ENCODE measurements at regions not wholly inside any gene's neighbourhood (a gene's known extent, or its start where the extent isn't known, plus 50 kb on each side); places are given as distances from the start of the nearest gene placed in this dataset.

DNA sequence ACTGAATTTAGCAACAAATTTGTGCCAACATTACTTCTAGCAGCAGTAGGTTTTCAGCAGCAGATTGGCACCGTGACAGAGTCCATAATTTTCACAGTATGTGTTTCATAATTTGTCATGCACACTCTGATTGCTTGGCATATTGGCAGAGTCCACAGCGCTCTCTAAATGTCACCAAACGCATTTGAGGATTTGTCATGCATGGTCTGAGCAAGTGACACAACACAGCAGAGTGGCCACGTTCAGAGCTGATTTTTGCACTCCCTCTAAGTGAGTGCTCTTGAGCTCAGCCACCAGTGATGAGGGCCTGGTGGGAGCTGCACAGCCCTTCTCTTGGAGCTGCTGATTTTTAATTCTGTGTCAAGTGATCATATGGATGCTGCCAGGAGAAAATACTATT, 1270.8 kb downstream of the ROBO1 start:
- H3K9me2 ChIP-seq (replicated peaks; ENCODE audit: low read depth, low read length) = no peaks in the 10 kb centered on the region
- H3K9me3 ChIP-seq (ENCODE audit: insufficient read depth, low read depth, low read length) = no peaks in the 10 kb centered on the region
- no peaks in the 10 kb centered on the region for H3F3A ChIP-seq (ENCODE audit: low read depth)
- H3K27me3 ChIP-seq (ENCODE audit: insufficient read depth, low read length, poor library complexity, severe bottlenecking) = no peaks in the 10 kb centered on the region
- H3K79me2 ChIP-seq (ENCODE audit: insufficient read depth, low read length) = no peaks in the 10 kb centered on the region
- TF ChIP-seq, protein P1, sequence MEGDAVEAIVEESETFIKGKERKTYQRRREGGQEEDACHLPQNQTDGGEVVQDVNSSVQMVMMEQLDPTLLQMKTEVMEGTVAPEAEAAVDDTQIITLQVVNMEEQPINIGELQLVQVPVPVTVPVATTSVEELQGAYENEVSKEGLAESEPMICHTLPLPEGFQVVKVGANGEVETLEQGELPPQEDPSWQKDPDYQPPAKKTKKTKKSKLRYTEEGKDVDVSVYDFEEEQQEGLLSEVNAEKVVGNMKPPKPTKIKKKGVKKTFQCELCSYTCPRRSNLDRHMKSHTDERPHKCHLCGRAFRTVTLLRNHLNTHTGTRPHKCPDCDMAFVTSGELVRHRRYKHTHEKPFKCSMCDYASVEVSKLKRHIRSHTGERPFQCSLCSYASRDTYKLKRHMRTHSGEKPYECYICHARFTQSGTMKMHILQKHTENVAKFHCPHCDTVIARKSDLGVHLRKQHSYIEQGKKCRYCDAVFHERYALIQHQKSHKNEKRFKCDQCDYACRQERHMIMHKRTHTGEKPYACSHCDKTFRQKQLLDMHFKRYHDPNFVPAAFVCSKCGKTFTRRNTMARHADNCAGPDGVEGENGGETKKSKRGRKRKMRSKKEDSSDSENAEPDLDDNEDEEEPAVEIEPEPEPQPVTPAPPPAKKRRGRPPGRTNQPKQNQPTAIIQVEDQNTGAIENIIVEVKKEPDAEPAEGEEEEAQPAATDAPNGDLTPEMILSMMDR (conservative IDR thresholded peaks at IDR 0.05; ENCODE audit: low read length) = no peak
- TF ChIP-seq EZH2phosphoT487 (IDR thresholded peaks at IDR 0.05; ENCODE audit: borderline replicate concordance) = no peak
- H4K20me1 ChIP-seq (ENCODE audit: insufficient read depth, low read length, poor library complexity, severe bottlenecking) = no peaks in the 10 kb centered on the region
- H3K4me3 ChIP-seq (ENCODE audit: low read length, poor library complexity, severe bottlenecking) = no peak overlapping the region
- H3K9ac ChIP-seq (ENCODE audit: low read depth, low read length, poor library complexity, severe bottlenecking) = no peak overlapping the region
- H2AFZ ChIP-seq (ENCODE audit: low read length) = no peak overlapping the region
- H3K36me3 ChIP-seq (ENCODE audit: insufficient read depth, low read length) = no peaks in the 10 kb centered on the region
- H3K4me1 ChIP-seq (ENCODE audit: insufficient read depth, low read length, poor library complexity, severe bottlenecking) = no peaks in the 10 kb centered on the region
- H3K4me2 ChIP-seq (ENCODE audit: low read depth, low read length, poor library complexity, severe bottlenecking) = no peak overlapping the region

DNA sequence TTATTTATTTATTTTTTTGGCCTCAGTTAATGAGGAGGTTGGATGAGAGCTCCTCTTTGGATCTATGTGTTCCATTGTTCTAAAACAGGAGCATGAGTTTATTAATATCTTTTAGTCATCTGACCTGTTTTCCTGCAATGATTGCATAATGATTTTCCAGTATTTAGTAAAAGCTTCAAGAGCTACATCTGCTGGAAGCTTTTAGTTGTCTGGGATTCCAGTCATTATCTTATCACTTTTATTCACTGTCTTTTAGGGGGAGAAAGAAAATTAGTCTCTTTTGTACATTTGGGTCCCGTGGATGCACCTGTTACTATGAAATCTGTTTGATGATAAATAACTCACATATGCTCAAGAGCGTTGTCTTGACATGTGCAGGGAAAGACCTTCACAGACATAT, 1270.0 kb downstream of the ROBO1 start:
- H3K9ac ChIP-seq (ENCODE audit: low read depth, low read length, poor library complexity, severe bottlenecking) = no peak overlapping the region
- TF ChIP-seq EZH2phosphoT487 (IDR thresholded peaks at IDR 0.05; ENCODE audit: borderline replicate concordance) = no peak
- TF ChIP-seq, protein P1 (conservative IDR thresholded peaks at IDR 0.05; ENCODE audit: low read length) = no peak

DNA sequence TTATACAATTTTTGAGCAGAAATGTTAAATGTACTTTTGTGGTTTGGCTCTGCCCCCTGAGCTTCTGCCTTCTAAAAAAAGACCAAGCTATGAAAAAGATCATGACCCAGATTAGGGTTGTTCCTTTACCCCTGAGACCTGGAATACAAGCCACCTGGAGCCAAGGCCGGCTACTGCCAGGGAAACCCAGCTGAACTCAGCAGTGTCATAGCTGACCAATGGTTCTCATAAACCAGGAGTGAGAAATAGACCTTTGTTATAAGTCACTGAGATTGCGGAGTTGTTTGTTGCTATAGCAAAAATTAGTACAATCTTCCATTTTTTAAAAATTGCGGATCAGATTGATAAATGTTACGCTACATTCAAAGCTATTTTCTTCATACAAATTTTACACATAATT, 1261.7 kb downstream of the ROBO1 start:
- Histone ChIP-seq H3K79me2 (ENCODE audit: insufficient read depth, low read length) (no peaks in the 10 kb centered on the region), H3K9me2 (replicated peaks; ENCODE audit: low read depth, low read length) (no peaks in the 10 kb centered on the region), H4K20me1 (ENCODE audit: insufficient read depth, low read length, poor library complexity, severe bottlenecking) (no peaks in the 10 kb centered on the region), H2AFZ (ENCODE audit: low read length) (no peak overlapping the region), H3K36me3 (ENCODE audit: insufficient read depth, low read length) (no peaks in the 10 kb centered on the region), H3K9me3 (ENCODE audit: insufficient read depth, low read depth, low read length) (no peaks in the 10 kb centered on the region), H3F3A (ENCODE audit: low read depth) (no peaks in the 10 kb centered on the region), H3K4me1 (ENCODE audit: insufficient read depth, low read length, poor library complexity, severe bottlenecking) (no peaks in the 10 kb centered on the region), H3K27me3 (ENCODE audit: insufficient read depth, low read length, poor library complexity, severe bottlenecking) (no peaks in the 10 kb centered on the region), H3K9ac (ENCODE audit: low read depth, low read length, poor library complexity, severe bottlenecking) (no peak overlapping the region), H3K4me3 (ENCODE audit: low read length, poor library complexity, severe bottlenecking) (no peak overlapping the region), H3K4me2 (ENCODE audit: low read depth, low read length, poor library complexity, severe bottlenecking) (no peak overlapping the region)
- TF ChIP-seq, protein P1 (conservative IDR thresholded peaks at IDR 0.05; ENCODE audit: low read length) = no peak
- TF ChIP-seq EZH2phosphoT487 (IDR thresholded peaks at IDR 0.05; ENCODE audit: borderline replicate concordance) = no peak

More for the DNA sequence above, 1270.0 kb downstream of the ROBO1 start:
- Histone ChIP-seq H3K4me2 (ENCODE audit: low read depth, low read length, poor library complexity, severe bottlenecking) (no peak overlapping the region), H3K79me2 (ENCODE audit: insufficient read depth, low read length) (no peaks in the 10 kb centered on the region), H2AFZ (ENCODE audit: low read length) (no peak overlapping the region), H3K9me3 (ENCODE audit: insufficient read depth, low read depth, low read length) (no peaks in the 10 kb centered on the region), H3K4me1 (ENCODE audit: insufficient read depth, low read length, poor library complexity, severe bottlenecking) (no peaks in the 10 kb centered on the region), H3K27me3 (ENCODE audit: insufficient read depth, low read length, poor library complexity, severe bottlenecking) (no peaks in the 10 kb centered on the region), H3K36me3 (ENCODE audit: insufficient read depth, low read length) (no peaks in the 10 kb centered on the region), H3F3A (ENCODE audit: low read depth) (no peaks in the 10 kb centered on the region), H4K20me1 (ENCODE audit: insufficient read depth, low read length, poor library complexity, severe bottlenecking) (no peaks in the 10 kb centered on the region), H3K4me3 (ENCODE audit: low read length, poor library complexity, severe bottlenecking) (no peak overlapping the region), H3K9me2 (replicated peaks; ENCODE audit: low read depth, low read length) (no peaks in the 10 kb centered on the region)
